ENCODE measurements at regions not wholly inside any gene's neighbourhood (a gene's known extent, or its start where the extent isn't known, plus 50 kb on each side); places are given as distances from the start of the nearest gene placed in this dataset.
"Not testable (repeated sequence)": the region's sequence is repeated elsewhere in the genome, so short reads cannot be mapped to it uniquely, and the experiment has no call there.

GRCh38 chr6:125379174-125379573 lies 77.4 kb upstream of the HDDC2 start:
- no peak for TF ChIP-seq JUND (IDR thresholded peaks at IDR 0.05; ENCODE audit: low read depth)
- no peak for DNase-seq (ENCODE audit: low read depth in 1 of 2, low spot score in 1 of 2)
- in situ Hi-C loops (cut with HindIII; ENCODE audit: low pct_unique_long_range_greater_than_20kb, low sequenced_read_pairs): no loop called here

- DNase-seq (ENCODE audit: low read depth in 1 of 2, low spot score in 1 of 2): no peak
- in situ Hi-C loops (cut with HindIII; ENCODE audit: low pct_unique_long_range_greater_than_20kb, low sequenced_read_pairs): no loop called here
- TF ChIP-seq JUND (IDR thresholded peaks at IDR 0.05; ENCODE audit: low read depth): no peak
These were observed 78.7 kb upstream of the HDDC2 start for GRCh38 chr6:125380474-125380873.

- in situ Hi-C loops (cut with HindIII; ENCODE audit: low pct_unique_long_range_greater_than_20kb, low sequenced_read_pairs); DNase-seq (ENCODE audit: low read depth in 1 of 2, low spot score in 1 of 2): not testable (repeated sequence)
These were observed 84.6 kb upstream of the HDDC2 start for GRCh38 chr6:125386337-125386736.

GRCh38 chr6:125392682-125393081 lies 90.9 kb upstream of the HDDC2 start:
- DNase-seq (ENCODE audit: low read depth in 1 of 2, low spot score in 1 of 2): no peak
- in situ Hi-C loops (cut with HindIII; ENCODE audit: low pct_unique_long_range_greater_than_20kb, low sequenced_read_pairs): no loop called here
- no peak for TF ChIP-seq JUND (IDR thresholded peaks at IDR 0.05; ENCODE audit: low read depth)

GRCh38 chr6:125393449-125393858 lies 91.7 kb upstream of the HDDC2 start:
- no peak for DNase-seq (ENCODE audit: low read depth in 1 of 2, low spot score in 1 of 2)
- in situ Hi-C loops (cut with HindIII; ENCODE audit: low pct_unique_long_range_greater_than_20kb, low sequenced_read_pairs): no loop called here
- no peak for TF ChIP-seq JUND (IDR thresholded peaks at IDR 0.05; ENCODE audit: low read depth)

- DNase-seq (ENCODE audit: low read depth in 1 of 2, low spot score in 1 of 2): no peak
- TF ChIP-seq JUND (IDR thresholded peaks at IDR 0.05; ENCODE audit: low read depth): no peak
- in situ Hi-C loops (cut with HindIII; ENCODE audit: low pct_unique_long_range_greater_than_20kb, low sequenced_read_pairs): no loop called here
These were observed 105.0 kb upstream of the HDDC2 start for GRCh38 chr6:125406741-125407140.

- in situ Hi-C loops (cut with HindIII; ENCODE audit: low pct_unique_long_range_greater_than_20kb, low sequenced_read_pairs): no loop called here
- DNase-seq (ENCODE audit: low read depth in 1 of 2, low spot score in 1 of 2): no peak
- no peak for TF ChIP-seq JUND (IDR thresholded peaks at IDR 0.05; ENCODE audit: low read depth)
These were observed 112.7 kb upstream of the HDDC2 start for GRCh38 chr6:125414507-125414906.

- in situ Hi-C loops (cut with HindIII; ENCODE audit: low pct_unique_long_range_greater_than_20kb, low sequenced_read_pairs): no loop called here
- no peak for TF ChIP-seq JUND (IDR thresholded peaks at IDR 0.05; ENCODE audit: low read depth)
- no peak for DNase-seq (ENCODE audit: low read depth in 1 of 2, low spot score in 1 of 2)
These were observed 114.1 kb upstream of the HDDC2 start for GRCh38 chr6:125415913-125416312.

- TF ChIP-seq JUND (IDR thresholded peaks at IDR 0.05; ENCODE audit: low read depth): no peak
- in situ Hi-C loops (cut with HindIII; ENCODE audit: low pct_unique_long_range_greater_than_20kb, low sequenced_read_pairs): no loop called here
- DNase-seq (ENCODE audit: low read depth in 1 of 2, low spot score in 1 of 2): peak in 1 of 2 experiments; percentile 20
These were observed 120.1 kb upstream of the HDDC2 start for GRCh38 chr6:125421836-125422235.

GRCh38 chr6:125423047-125423446 lies 121.3 kb upstream of the HDDC2 start:
- TF ChIP-seq JUND (IDR thresholded peaks at IDR 0.05; ENCODE audit: low read depth): no peak
- in situ Hi-C loops (cut with HindIII; ENCODE audit: low pct_unique_long_range_greater_than_20kb, low sequenced_read_pairs): no loop called here
- DNase-seq (ENCODE audit: low read depth in 1 of 2, low spot score in 1 of 2): no peak

- no peak for DNase-seq (ENCODE audit: low read depth in 1 of 2, low spot score in 1 of 2)
- TF ChIP-seq JUND (IDR thresholded peaks at IDR 0.05; ENCODE audit: low read depth): no peak
- in situ Hi-C loops (cut with HindIII; ENCODE audit: low pct_unique_long_range_greater_than_20kb, low sequenced_read_pairs): no loop called here
These were observed 130.2 kb upstream of the HDDC2 start for GRCh38 chr6:125431971-125432370.

- no peak for DNase-seq (ENCODE audit: low read depth in 1 of 2, low spot score in 1 of 2)
- no peak for TF ChIP-seq JUND (IDR thresholded peaks at IDR 0.05; ENCODE audit: low read depth)
- in situ Hi-C loops (cut with HindIII; ENCODE audit: low pct_unique_long_range_greater_than_20kb, low sequenced_read_pairs): no loop called here
These were observed 131.2 kb upstream of the HDDC2 start for GRCh38 chr6:125432963-125433362.

GRCh38 chr6:125434760-125435159 lies 133.0 kb upstream of the HDDC2 start:
- DNase-seq (ENCODE audit: low read depth in 1 of 2, low spot score in 1 of 2): no peak
- no peak for TF ChIP-seq JUND (IDR thresholded peaks at IDR 0.05; ENCODE audit: low read depth)
- in situ Hi-C loops (cut with HindIII; ENCODE audit: low pct_unique_long_range_greater_than_20kb, low sequenced_read_pairs): no loop called here

- in situ Hi-C loops (cut with HindIII; ENCODE audit: low pct_unique_long_range_greater_than_20kb, low sequenced_read_pairs): no loop called here
- DNase-seq (ENCODE audit: low read depth in 1 of 2, low spot score in 1 of 2): no peak
- no peak for TF ChIP-seq JUND (IDR thresholded peaks at IDR 0.05; ENCODE audit: low read depth)
These were observed 137.7 kb upstream of the HDDC2 start for GRCh38 chr6:125439512-125439911.

All from T47D (cell line).